ENCODE measurements at regions not wholly inside any gene's neighbourhood (a gene's known extent, or its start where the extent isn't known, plus 50 kb on each side); places are given as distances from the start of the nearest gene placed in this dataset.
"Not testable (repeated sequence)": the region's sequence is repeated elsewhere in the genome, so short reads cannot be mapped to it uniquely, and the experiment has no call there.

DNA sequence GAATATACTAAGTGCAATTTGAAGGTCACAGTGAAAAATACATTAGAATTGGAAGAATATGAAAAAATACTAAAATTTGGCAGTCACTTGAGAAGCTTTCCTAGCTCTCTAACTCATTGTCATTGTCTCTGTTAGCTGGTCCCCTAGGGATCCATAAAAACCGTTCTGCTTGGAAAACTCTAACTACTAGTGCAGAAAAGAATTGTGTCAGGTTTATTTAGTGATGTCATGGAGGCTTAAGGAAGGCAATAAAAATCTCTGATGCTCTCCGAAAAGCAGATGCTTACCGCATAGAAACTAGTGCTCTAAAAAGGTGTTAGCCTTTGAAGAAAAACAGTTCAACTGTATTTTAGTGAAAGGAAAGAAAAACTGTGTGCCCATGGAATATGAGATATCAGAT is 150.1 kb upstream of the DLGAP1 start:
- DNase-seq, result no peak

DNA sequence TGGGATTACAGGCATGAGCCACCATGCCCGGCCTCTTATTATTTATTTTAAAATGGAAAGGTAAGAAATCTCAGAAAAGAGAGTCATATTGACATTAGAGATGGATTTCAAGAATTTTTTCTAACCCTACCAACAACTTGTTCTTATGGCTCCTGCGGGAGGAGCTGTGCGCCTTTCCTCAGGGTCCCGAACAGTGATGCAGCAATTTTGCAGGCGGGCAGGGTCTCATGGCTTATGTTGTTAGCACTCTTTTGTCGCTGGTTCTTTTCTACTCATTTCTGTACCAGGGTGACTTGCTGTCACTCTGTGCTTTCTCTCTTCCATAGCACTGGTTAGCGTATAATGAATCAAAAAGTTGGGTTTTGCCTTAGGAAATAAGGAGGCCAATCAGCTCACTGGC is 148.8 kb upstream of the DLGAP1 start:
- DNase-seq, result no peak

DNA sequence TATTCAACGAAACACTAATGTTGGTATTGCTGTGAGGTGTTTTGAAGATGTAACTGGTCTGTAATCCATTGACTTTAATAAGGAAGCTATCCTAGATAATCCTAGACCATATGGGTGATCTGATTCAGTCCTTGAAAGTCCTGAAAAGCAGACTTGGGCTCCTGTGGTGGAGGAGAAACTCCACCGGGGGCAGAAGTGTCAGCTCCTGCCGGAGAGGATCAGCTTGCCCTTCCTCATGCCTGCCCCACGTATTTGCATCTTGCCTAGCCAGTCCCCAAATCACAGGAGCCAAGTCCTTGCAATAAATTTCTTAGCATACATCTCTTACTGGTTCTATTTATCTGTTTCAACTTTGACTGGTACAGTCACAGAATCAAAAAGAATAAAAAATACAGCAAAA is 144.2 kb upstream of the DLGAP1 start:
- no peak for DNase-seq

DNA sequence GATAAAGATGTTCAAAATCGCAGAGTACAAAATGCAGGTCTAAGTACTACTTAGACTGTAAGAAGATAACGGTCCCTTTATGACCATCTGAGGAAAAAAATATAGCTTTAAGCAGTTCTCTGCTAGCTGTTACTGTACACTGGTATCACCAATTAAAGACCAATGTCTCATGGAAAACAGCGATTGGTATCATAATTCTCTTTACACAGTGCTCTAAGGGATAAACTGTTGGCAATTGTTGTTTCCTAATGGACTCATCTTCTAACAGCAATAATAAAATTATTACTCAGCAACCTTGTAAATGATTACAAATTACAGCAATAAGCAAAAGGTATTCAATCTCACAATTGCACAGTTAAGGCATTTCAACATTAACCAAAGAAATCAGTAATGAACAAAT is 142.2 kb upstream of the DLGAP1 start:
- DNase-seq, result no peak

DNA sequence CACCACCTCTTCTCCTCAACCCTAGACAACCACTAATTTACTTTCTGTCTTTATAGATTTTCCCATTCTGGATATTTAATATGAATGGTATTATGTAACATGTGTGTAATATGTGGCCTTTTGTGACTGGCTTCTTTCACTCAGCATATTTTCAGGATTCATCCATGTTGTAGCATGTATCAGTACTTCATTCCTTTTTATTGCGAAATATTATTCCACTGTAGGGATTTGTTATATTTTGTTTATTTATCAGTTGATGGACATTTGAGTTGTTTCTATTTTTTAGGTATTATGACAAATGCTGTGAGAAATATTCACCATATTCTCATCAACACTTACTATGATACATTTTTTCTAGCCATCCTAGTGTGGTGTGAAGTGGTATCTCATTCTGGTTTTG is 138.8 kb upstream of the DLGAP1 start:
- DNase-seq, result no peak

DNA sequence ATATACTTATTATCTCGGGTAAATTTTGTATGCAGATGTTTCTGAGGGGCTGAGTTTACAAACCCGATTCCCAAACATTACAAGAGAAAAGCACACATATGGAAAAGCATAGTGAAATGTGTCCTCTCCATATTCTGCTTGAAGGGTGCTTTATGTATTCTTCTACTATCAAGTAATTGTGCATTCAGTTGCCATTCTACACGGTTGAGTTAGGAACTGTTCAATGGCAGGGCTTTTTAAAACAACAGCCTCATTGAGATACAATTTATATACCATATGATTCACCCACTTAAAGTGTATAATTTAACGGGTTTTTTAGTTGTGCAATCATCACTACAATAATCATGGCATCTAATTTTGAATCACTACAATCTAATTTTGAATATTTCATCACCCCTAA is 138.4 kb upstream of the DLGAP1 start:
- no peak for DNase-seq

DNA sequence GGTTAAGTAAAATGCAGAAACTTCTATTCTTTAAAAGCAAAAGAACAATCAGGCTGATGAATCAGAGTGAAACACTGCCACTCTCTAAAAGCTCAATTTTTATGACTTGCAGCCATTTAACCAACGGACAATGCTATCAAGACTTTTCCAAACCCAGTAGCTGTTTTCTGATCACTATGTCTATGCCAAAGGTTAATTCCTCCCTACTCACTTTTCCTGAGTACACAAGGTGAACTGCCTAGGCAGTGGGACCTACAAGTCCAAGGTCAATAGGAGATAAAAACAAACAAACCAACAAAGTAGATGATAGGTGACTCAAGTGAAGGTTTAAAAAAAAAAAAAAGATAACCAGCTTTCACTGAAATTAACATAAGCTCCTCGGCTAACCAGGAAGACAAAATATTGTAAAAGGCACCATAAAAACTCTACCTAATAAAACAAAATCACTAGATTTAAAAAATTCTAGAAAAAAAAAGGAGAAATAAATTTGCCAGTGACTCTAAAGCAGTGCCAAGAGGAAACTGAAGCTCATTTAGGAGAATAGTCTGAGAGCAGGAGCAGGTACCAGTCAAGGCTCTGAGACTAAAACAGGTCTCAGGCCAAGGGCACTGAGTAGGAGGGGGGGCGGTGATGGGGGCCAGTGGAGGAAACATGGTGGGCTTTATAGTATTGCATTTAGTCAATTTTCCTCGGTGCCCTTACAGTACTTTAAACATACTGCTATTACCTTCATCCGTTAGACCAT is 134.1 kb upstream of the DLGAP1 start:
- no peak for DNase-seq

DNA sequence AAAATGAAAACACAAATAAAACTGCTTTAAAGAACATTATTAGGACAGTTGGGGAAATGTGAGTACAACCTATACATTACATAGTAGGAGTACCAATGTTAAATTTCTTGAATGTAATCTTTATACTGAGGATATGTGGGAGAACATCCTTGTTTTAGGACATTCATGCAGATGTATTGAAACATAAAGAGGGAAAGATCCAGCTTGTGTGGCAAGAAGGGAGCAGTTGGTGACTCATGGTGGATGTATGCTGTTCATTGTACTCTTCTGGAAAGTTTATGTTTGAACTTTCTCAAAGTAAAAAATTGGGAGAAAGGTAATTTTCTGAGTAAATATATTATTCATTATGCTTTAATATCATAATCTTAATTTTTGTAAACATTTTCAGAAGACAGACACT is 132.1 kb upstream of the DLGAP1 start:
- DNase-seq, result no peak

DNA sequence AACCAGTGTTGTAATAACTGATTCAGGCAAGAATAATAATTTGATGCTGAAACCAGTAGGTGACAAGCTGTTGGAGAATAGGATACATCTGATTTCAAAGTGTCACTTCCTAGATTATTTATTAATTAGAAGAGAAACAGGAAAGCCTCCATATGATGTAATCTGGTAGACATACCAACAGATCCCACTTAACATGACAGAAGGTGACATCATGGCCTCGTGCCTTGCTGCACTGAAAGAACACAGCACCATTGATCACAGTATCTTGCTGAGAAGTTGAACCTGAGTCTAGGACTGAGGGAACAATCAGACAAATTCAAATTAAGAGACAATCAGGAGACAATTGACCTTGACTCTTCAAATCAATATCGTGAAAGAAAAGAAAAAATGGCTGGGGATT is 131.6 kb upstream of the DLGAP1 start:
- no peak for DNase-seq

DNA sequence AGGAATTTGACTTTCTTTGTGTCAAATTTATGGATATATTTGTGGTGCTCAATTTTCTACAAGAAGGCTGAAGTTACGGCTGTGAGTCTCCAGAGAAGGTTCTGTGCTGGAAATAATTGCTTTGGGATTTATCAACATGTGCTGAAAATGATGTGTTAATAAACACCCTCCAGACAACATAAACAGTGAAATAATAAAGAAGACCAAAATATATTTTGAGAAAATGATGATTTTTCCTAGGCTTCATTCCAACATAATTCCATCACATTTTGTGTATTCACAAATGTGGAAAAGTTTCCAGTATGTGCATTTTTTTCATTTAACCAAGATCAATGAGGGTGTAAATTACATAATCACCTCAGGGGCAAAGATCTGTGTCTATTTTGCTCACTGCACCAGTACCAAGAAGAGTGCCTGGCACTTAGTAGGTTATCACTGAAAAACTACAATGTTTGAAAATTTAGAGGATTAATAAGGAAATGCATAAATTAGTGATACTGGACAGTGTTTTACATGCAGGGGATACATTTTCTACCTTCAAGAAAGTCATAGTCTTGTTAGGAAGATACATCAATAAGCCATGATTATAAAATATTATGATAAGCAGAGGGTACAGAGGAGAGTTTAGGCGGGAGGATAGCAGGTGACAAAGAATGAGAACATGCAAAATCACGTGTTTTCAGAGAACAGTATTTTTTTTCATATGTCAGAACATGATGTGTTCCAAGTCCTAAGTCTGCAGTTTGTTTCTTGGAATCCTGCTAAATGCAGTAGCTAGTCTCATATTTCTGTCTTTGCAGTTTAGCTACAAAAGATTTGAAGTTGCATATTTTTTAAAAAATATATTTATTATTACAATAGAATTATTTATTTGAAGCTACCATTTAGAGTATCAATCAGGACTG is 127.6 kb upstream of the DLGAP1 start:
- DNase-seq, result no peak

DNA sequence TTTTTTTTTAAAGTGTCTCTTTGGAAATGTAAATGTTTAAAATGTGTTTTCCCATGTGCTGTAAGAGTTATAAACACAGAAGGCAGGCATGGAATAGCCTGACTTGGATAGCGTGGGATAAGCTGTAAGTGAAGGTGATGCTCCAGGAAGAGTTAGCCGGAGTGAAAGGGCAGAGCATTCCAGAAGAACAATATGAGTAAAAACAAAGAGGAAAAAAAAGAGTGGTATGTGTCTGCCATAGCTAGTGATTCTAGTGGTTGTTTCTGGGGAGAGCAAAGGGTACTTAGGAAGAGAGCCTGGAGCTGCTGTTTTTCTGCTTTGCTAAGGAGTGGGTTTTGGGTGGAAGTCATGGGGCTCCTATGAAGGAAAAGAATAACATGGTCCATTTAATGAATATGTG is 126.9 kb upstream of the DLGAP1 start:
- DNase-seq, result no peak

DNA sequence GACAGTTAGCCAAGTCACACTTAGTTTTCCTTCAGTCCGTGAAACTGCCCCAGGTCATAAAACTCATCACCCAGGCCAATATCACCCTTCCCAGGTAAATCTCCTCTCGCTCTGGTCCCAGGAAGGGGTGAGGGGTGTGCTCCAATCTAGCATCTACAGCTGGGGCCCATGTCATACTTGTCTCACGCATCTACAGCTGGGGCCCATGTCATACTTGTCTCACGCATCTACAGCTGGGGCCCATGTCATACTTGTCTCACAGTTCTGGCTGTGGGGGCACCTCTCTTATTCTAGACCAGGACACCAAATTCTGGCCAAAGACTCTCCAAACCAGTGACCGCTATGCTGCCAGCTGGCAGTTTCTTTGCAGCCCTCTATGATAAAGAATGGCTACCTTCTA is 123.3 kb upstream of the DLGAP1 start:
- DNase-seq, result no peak

DNA sequence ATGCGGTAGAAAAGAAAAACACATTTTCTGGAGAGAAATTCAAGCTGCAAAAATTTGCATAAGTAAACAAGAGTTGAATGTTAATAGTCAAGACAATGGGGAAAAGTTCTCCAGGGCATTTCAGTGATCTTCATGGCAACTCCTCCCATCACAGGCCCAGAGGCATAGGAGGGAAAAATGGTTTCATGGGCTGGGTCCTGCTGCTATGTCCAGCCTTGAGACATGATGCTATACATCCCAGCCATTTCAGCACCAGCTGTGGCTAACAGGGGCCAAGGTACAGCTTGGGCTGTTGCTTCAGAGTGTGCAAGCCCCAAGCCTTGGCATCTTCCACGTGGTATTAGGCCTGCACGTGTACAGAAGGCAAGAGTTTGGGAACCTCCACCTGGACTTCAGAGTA is 118.6 kb upstream of the DLGAP1 start:
- no peak for DNase-seq

DNA sequence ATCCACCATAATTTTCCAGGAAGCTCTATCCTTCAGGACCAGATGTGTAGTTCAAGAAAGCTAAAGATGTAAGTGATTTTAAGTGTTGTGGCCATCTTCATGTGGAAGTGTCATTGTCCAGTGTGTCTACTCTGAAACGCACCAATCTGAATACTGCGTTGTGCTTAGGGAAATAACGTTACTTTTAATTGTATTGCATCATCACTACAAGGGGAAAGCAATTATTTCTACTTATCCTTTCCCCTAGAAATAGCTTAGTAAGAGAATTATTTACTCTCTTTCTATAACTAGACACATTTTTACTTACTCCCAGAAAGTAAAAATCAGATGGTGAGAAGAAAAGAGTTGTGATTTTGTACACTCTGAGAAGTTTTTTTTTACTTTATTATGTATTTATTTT is 102.4 kb upstream of the DLGAP1 start:
- no peak for DNase-seq

DNA sequence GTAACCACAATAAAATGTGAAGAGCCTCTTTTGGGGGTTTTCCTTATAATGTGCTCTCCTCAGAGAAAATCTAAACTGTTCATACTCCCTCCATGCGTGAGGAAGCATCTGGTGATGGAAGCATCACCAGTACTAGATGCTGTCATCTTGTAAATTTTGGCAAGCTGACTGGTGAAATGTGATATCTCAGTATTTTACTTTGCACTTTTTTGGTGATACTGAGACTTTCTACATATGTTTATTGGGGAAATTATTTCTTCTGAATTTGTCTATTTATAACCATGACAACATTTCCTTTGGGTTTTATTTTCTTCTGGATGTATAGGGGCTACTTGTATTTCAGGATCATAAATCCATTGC is 95.9 kb upstream of the DLGAP1 start:
- no peak for DNase-seq

DNA sequence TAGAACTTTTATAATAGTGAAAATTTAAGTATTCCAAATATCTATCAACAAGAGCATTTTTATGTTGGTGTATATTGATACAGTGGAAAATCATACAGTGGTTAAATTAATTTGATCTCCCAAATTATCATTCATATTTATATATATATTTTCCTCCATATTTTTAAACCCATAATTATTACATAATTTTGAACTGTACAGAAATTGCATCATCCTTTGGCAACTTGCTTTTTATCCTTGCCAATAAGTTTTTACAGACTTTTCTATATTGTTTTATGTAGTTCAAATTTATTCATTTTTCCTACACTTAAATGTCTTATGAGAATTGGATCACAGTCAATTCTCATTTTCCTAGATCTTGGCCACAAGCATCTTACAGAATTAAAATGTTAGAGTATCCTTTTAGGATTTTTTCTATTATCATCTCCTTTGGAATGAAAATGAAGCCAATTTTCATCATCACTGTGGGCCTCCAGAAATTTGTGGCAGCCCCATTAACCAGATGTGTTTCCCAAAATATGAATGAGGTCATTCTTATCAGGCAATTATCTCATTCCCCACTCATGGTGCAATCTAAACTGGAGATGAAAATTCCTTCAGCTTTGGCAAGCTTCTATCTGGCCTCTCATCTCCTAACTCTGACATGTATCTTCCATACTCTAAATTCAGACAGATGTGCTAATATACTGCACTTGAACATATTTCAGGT is 94.2 kb upstream of the DLGAP1 start:
- no peak for DNase-seq

DNA sequence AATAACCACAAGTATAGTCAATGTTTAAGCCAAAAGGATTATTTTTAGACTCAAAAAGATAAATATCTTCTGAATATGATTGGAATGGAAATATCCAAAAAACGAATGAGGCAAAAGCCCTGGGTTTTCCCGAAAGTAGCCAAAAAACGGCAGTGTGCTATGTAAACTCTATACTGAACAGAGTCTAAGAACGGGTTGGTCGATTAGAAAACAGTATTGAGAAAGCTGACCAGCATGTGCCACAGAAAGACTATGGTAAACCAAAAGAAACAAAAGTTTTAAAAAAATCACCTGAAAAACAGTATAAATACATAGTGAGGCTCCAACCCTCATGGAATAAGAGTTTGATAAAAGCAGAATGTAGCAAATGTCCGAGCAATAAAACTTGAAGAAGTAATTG is 92.0 kb upstream of the DLGAP1 start:
- no peak for DNase-seq

DNA sequence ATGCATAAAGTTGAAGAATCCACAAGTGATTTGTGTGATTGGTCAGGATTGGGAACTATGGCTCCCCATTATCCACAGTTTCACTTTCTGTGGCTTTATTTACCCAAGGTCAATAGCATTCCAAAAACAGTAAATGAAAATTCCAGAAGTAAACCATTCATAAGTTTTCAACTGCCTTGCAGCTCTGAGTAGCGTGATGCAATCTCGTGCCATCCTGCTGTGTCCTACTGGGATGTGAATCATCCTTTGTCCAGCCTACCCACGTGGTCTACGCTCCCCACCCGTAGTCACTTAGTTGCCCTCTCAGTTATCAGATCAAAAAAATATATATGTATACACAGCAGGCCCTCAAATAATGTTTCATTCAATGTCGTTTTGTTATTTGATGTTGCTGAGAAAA is 89.0 kb upstream of the DLGAP1 start:
- DNase-seq, result no peak

DNA sequence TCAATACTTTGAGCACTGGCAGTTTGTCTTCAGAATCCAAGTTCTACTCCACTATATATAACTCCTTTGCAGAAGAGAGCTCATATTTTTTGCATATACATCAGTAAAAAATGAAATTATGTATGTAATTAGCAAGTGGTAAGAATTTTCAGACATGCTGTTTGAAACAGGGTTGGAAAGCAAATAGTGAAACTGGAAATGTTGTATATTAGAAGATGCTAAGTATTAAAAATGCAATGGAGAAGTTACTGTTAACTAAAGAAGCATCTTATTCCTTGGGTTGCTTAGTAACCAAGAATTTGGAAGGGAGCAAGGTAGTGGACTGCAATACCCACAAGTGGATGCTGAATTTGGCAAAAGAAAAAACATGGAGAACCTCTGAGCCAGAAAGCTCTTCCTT is 88.6 kb upstream of the DLGAP1 start:
- no peak for DNase-seq

DNA sequence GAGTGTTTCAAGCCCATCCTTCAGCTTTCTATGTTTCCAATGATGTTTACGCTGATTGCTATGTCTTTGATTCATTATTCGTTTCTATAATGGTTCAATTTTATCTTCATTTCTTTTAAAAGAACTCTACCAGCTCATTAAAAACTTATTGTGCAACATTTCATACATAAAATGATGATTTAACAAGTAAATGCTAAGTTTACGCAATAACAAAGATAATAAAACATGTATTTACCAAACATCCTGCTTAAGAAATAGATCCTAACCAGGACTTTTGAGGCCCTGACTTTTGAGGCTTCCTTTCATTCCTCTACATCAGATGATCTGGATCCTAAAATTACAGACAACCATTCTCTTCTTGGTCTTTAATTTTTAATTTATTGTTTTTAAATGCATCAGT is 86.5 kb upstream of the DLGAP1 start:
- DNase-seq, result no peak

DNA sequence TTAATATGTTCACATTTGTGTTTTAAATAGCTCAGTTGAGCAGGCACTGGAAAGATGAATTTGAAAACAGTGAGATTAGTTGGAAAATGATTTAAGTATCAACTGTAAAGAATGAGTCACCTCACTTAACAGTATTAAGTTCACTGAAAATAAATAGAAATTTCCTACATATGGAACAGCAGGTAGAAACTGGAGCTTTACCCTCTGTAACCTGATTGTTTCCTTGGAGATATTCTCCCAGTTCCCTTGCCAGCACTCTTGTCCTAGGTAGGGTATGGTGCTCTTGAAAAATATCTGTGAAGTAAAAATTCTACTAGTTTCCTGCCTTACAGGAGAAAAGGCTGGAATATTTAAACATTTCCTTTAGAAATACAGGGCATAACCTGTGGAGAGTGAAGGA is 81.3 kb upstream of the DLGAP1 start:
- DNase-seq, result no peak

DNA sequence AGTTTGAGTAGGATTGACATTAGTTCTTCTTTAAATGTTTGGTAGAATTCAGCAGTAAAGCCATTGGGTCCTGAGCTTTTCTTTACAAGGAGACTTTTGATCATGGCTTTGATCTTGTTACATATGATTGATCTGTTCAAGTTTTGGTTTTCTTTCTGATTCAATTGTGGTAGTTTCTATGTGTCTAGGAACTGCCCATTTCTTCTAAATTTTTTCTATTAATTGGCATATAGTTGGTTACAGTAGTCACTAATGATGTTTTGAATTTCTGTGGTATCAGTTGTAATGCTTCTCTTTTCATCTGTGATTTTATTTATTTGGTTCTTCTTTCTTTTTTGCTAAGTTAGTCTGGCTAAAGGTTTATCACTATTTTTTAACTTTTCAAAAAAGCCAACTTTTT is 73.3 kb upstream of the DLGAP1 start:
- DNase-seq, result no peak

DNA sequence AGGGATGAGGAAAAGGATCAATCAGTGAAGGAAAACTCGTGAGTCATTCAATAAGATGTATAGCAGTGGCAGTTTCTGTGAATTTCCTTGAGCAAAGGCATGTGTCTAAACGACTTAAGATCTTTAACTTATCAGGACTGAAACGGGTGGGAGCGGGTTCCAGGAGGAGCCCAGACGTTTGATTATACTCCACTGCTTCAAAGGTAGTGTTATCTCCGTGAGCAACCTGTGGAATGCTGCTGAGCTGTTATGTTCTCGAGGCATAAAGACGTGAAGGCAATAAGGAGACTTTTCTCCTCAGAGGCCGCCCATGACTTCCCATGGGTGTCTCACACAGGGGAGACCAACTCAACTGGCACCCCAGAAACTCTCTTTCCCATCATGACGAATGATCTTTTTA is 72.7 kb upstream of the DLGAP1 start:
- DNase-seq, result not testable (repeated sequence)

DNA sequence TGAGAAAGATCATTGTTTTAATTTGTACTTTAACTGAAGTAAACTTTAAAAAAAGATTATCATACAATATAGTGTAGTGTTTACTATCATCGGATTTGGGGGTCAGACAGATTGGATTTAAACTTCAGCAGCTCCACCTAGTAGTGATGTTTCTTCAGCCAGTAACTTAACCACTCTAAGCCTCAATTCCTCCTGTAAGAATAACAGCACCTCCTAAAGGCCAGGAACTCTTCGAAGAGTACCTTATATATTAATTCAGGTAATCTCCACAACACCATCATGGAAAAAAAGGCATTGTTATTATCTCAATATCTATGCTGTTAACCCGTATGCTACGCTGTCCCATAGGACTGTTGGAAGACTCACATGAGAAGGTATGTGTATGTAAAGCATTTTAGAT is 69.0 kb upstream of the DLGAP1 start:
- DNase-seq, result no peak
